Kidney capillary endothelial cell (primary cell): ENCODE measurements at regions not wholly inside any gene's neighbourhood (a gene's known extent, or its start where the extent isn't known, plus 50 kb on each side); places are given as distances from the start of the nearest gene placed in this dataset.
A peak's percentile ranks its signal among the peaks of the same experiment; 100 is the strongest.
"Not testable (repeated sequence)": the region's sequence is repeated elsewhere in the genome, so short reads cannot be mapped to it uniquely, and the experiment has no call there.

Experiments used
- DNase-seq: peaks from one replicate; pipeline ENCODE4 v3.0.0-alpha.2; 2018; ENCODE audit warnings: low spot score

DNA sequence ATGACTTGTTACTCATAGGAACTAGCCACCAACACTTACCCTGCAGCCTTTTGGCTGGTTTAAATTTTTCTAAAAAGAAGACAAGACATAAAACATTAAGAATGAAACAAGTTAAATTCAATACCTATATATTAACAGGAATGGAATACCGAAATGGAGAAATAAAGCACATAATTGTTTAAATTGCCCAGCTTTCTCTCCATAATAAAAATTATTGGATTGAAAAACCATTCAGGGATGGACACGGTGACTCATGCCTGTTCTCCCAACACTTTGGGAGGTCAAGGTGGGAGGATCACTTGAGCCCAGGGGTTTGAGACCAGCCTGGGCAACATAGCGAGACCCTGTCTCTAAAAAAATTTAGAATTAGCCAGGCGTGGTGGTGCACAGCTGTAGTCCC is 179.4 kb upstream of the MKLN1 start:
- no peak for DNase-seq

DNA sequence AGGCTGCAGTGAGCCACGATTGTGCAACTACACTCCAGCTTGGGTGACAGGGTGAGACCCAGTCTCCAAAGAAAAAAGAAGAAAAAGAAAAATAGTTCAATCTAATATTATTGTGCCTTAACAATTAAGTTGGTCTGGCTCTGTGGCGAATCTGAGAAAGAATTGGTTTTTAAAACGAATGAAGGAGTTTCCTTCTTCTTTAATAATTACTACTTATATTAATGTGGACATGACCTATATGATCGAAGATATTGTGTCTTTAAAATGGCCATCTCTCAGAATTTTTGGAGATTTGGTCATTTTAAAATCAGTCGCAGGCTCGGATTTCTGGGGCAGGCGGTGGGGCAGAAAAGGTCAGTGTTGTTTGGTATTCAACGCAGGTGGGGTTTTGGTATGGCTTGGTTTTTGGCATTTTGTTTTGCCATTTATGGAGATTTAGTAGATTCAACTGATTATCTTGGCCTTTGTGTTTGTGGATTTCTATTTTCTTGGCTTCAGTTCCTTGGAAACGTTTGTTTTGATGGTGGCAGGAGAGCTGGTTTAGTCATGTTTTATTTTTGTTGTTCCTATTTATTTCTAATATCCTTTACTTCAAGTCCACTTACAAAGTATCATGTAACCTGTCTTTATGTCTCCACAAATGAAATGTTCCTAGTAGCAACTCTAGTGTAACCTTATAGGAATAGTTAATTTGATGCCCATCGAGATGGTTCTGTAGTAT is 178.8 kb upstream of the MKLN1 start:
- DNase-seq, result no peak

GRCh38 chr7:131149429-131149773 is 178.3 kb upstream of the MKLN1 start:
- DNase-seq, result no peak

- no peak for DNase-seq
These were observed 177.8 kb upstream of the MKLN1 start for GRCh38 chr7:131149840-131150239.

GRCh38 chr7:131151034-131151433 is 176.6 kb upstream of the MKLN1 start:
- no peak for DNase-seq

- DNase-seq, result no peak
These were observed 174.9 kb upstream of the MKLN1 start for GRCh38 chr7:131152766-131153165.

DNA sequence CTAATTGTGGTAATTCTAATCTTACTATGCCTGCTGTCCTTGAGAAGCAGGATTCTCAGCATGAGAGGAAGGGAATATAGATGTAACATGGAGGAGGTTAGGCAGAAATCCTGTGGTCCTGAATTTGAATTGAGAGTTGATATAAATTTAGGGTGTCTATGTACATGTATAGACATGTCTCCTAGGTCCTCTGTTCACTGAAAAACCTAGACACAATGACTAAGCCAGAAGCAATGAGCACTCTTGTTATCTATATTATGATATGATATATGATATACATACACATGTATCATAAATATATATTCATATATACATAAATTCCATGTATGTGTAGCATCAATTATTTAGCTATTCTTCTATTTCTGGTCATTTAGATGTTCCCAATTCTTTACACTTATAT is 173.3 kb upstream of the MKLN1 start:
- no peak for DNase-seq

DNA sequence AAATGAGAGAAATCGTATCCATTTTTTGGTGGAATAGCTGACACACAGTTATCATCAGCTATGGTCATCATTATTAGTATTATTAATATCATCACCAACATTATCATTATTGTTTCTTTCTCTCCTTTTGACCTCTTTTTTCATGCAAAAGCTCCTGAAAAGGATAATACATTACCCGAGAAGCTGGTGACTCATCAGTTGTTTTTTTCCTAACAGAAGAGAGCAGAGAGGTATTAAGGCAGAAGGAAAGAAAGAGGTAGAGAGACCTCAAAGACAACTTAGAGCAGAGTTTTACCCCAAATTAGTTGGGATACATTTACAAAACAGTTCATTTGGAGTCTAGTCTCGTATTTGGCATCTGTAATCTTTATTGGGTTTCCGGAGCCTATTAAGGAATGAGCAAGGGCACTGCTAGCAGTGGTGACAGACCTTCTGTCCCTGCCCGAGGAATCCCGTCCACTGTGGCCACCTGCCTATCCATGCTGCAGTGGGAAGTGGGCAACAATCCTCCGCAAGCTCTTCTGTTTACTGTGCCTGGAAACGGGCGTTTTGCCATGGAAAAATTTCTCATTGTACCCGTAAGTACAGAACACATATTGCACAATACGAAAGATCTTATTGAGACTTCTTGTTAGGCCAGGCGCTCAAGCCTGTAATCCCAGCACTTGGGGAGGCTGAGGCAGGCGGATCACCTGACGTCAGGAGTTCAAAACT is 170.0 kb upstream of the MKLN1 start:
- no peak for DNase-seq

- DNase-seq, result not testable (repeated sequence)
These were observed 169.4 kb upstream of the MKLN1 start for GRCh38 chr7:131158244-131158636.

DNA sequence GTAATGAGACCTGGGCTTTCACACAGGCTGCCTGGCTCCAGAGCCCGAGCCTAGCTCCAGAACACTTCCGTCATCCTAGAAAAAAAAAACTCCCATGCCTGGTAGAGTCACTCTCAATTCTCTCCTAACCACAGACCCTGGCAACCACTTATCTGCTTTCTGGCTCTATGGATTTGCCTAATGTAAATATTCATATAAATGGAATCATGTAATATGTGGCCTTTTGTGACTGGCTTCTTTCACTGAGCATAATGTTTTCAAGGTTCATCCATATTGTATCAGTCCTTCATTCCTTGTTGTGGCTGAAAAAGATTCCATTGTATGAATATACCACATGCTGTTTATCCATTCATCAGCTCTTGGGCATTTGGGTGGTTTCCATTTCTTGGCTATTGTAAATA is 167.7 kb upstream of the MKLN1 start:
- DNase-seq, result no peak

GRCh38 chr7:131161103-131161502 is 166.6 kb upstream of the MKLN1 start:
- DNase-seq, result no peak

DNA sequence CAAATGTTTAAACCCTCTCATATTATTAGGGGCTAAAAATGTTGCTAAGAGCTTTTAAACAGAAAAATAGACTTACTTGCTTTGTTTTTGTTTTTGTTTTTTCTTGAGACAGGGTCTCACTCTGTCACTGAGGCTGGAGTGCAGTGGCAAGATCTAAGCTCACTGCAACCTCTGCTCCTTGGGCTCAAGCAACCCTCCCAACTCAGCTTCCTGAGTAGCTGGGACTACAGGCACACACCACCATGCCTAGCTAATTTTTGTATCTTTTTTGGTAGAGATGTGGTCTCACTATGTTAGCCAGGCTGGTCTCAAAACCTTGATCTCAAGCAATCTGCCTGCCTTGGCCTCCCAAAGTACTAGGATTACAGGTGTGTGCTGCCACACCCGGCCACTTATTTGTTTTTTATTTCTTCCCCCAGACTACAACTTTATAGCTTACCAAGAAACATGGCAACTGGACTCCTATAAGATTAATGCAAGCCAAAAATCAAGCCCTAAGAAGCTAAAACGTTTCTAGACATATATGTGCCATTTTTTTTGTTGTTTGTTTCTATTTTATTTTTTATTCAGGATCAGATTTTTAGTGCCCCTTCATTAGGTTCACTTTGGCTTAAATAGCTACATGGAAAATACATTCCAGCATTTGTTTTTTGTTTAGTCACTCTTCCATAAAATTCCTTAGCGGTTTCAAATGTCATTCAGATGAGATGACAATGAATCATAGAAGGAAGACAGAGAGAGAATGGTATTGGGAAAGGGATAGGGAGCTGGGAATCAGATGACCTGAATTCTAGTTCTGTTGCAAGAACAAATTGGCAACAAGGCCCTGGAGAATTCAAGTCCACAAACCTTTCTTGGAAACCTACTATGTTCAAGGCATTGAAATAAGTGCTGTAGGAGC is 163.4 kb upstream of the MKLN1 start:
- peak; percentile 7 for DNase-seq

DNA sequence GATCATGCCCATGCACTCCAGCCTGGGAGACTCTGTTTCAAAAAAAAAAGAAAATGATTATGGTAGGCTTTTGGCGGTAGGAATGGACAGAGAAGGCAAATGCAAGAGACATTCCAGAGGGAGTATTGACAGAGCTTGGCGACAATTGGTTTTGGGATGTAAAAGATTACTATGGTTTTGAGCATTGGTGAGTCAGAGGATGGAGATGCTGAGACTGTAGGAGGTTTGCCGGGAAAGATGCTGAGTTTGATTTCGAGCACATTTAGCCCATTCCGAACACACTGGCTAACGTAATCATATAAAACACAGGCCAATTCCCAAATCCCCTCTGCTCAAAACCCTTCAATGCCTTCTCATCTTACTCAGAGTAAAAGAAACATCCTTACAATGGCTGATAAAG is 161.6 kb upstream of the MKLN1 start:
- no peak for DNase-seq

DNA sequence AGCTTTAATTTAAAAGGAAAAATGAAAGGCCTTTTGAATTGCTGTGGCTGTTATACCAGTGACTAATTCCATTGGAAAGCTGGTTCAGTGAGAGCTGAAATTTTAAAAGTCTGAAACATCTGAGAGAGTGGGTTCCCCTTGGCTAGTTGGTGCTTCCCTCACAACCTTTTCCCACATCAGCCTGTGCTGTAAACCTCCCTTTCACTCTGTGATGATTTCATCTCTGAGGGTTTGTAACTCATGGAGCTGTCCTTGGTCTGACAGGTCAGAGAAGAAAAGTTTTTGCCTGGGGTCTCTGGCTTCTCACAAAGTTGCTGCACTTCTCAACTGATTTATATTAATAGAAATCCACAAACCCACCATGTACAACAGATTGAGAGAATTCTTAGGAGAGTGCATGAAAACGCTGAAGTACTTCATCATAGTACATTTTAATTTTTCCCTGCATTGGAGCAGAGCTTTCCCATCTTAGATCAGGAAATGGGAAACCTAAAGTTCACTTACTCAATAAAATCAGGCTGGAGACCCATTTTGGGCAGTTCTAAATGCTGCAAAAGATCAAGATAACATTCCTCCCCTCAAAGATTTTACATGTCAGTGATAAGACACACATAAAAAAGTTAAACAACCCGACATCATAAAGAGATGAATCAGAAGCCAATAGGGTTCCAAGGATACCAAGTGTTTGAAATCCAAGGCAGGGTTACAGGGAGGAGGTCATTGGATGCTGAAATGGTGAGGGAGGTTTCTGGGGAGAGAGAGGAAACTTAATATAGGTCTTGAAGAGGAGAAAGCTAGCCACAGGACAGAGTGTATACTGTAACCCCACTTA is 157.0 kb upstream of the MKLN1 start:
- no peak for DNase-seq

DNA sequence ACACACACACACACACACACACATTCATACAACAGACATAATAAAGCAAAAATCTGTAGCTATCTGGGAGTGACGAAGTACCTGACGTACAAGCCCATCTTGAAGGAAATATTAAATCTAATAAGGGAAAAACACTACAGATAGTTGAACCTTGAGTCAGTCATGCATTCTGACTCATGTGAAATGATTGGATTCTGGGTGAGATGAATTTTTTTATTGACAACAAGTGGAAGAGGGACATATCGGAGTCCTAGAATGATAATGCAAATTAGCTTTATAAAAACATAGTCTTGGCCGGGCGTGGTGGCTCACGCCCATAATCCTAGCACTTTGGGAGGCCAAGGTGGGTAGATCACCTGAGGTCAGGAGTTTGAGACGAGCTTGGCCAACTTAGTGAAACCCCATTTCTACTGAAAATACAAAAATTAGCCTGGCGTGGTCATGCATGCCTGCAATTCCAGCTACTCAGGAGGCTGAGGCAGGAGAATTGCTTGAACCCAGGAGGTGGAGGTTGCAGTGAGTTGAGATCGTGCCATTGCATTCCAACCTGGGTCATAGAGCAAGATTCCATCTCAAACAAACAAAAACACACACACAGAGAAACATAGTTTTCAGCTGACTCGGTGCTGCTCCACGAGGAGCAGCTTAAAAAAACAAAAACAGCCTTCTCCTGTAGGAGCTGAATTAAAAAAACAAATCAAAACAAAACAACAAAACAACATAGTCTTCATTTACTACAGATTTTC is 154.4 kb upstream of the MKLN1 start:
- DNase-seq, result no peak

DNA sequence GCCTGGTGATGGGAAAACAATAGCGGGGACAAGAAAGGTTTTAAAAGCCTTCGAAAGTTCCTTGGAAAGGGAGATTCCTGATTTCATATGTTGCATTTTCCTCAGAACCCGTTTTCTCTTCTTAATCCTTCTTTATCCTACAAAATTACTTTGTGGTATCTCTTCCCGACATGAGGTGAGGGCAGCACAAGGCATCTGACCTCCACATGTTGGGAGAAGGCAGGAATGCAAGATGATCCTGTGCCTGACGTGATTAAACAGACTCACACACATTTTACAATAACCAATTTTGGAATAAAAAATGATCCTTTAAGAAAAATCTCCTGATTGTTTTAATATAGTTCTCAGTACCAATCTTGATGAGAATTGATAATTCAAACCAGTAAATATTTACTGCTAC is 153.3 kb upstream of the MKLN1 start:
- no peak for DNase-seq

DNA sequence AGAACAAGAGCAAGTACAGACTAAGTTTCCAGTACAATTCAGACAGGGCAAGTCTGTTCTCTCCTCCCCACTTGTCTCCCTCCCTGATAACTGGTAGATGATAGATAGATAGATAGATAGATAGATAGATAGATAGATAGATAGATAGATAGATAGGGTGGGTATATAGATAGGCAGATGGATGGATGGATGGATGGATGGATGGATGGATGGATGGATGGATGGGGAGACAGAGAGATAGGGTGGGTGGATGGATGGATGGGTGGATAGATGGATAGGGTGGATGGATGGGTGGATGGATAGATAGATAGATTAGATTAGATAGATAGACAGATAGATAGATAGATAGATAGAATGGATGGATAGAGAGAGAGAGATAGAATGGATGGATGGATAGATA is 152.8 kb upstream of the MKLN1 start:
- no peak for DNase-seq

DNA sequence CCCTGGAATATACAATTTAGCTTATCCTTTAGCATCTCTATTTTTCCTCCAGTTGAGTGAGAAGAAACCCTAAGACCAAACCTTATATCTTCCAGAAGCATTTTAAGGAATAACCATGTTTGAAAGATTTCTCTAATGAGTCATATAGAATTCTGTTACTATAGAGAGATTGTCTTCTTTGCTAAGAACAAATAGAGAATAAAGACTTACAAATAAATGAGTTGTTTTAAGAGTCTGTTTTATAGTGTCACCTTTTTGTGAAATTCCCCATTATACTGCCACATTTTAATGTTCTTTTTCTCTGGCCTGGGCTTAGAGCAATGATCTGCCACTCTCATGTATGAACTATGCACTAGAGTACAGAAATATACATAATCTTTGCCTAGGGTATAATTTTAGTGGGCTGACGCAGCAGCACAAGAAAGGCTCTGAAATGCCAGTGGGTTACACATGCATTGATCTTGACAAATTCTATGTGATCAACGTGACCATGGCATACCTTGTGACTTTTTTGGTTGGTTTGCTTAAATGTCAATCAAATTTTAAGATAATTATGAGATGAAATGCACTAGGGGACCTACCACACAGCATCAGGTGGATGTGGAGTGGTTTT is 145.1 kb upstream of the MKLN1 start:
- DNase-seq, result no peak

- no peak for DNase-seq
These were observed 144.6 kb upstream of the MKLN1 start for GRCh38 chr7:131183072-131183471.

GRCh38 chr7:131183611-131184119 is 144.0 kb upstream of the MKLN1 start:
- DNase-seq, result no peak

- DNase-seq, result no peak
These were observed 140.9 kb upstream of the MKLN1 start for GRCh38 chr7:131186816-131187215.
